ENCODE measurements at regions not wholly inside any gene's neighbourhood (a gene's known extent, or its start where the extent isn't known, plus 50 kb on each side); places are given as distances from the start of the nearest gene placed in this dataset.

- no peak for DNase-seq (ENCODE audit: extremely low read depth, low read depth)
- no peak for TF ChIP-seq CTCF (IDR thresholded peaks at IDR 0.05; ENCODE audit: low read depth, low read length)
These were observed 455.9 kb downstream of the TYW1 start for GRCh38 chr7:67452516-67453026.

- DNase-seq (ENCODE audit: extremely low read depth, low read depth) = no peak
- no peak for TF ChIP-seq CTCF (IDR thresholded peaks at IDR 0.05; ENCODE audit: low read depth, low read length)
These were observed 457.1 kb downstream of the TYW1 start for GRCh38 chr7:67453580-67454380.

DNA sequence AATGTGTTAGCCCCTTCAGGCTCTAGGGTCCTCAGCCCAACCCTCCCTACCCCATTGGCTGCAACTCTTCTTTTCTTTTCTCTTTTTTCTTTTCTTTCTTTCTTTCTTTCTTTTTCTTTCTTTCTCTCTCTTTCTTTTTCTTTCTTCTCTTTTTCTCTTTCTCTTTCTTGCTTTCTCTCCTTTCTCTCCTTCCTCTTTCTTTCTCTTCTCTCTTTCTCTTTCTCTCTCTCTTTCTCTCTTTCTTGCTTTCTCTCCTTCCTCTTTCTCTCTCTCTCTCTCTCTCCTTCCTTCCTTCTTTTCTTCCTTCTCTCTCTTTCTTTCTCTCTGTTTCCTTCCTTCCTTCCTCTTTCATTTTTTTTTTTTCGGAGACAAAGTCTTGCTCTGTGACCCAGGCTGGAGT lies 458.9 kb downstream of the TYW1 start:
- TF ChIP-seq CTCF (IDR thresholded peaks at IDR 0.05; ENCODE audit: low read depth, low read length) = no peak
- no peak for DNase-seq (ENCODE audit: extremely low read depth, low read depth)

GRCh38 chr7:67462781-67463191 lies 466.2 kb downstream of the TYW1 start:
- DNase-seq (ENCODE audit: extremely low read depth, low read depth) = no peak

DNA sequence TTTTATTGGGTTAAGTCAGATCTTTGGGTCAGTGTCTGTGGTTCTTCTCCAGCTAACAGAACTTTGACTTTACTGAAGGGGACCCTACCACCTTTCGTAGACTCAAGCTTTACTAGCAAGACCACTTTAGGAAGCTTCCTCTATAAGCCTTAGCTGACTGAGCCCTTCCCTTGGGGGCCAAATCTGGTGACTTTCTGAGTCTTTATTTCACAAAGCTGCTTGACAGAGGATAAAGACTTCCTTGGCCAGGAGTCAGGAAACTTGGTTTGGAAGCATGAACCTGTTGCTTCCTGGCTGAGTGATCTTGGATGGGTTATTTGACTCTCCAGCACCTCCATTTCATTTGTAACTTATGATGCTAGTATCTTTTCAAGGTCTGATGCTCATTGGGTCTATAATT lies 466.7 kb downstream of the TYW1 start:
- no peak for TF ChIP-seq CTCF (IDR thresholded peaks at IDR 0.05; ENCODE audit: low read depth, low read length)
- no peak for DNase-seq (ENCODE audit: extremely low read depth, low read depth)

More at GRCh38 chr7:67462781-67463191, 466.2 kb downstream of the TYW1 start:
- no peak for TF ChIP-seq CTCF (IDR thresholded peaks at IDR 0.05; ENCODE audit: low read depth, low read length)

DNA sequence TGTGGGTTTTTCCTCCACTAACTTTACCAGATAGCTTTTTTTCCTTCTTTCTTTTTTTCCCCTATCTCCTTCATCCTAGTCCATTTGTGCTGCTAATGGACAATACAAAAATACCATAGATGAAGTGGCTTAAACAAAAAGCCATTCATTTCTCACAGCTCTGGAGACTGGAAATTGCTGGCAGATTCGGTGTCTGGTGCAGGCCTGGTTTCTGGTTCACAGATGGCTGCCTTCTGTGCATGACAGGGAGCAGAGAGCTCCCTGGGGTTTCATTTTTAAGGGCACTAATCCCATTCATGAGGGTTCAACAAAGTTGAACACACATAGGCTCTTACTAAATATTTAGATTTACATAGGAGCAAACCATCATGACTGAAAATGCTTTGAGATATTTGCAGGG lies 467.4 kb downstream of the TYW1 start:
- no peak for TF ChIP-seq CTCF (IDR thresholded peaks at IDR 0.05; ENCODE audit: low read depth, low read length)
- DNase-seq (ENCODE audit: extremely low read depth, low read depth) = no peak

DNA sequence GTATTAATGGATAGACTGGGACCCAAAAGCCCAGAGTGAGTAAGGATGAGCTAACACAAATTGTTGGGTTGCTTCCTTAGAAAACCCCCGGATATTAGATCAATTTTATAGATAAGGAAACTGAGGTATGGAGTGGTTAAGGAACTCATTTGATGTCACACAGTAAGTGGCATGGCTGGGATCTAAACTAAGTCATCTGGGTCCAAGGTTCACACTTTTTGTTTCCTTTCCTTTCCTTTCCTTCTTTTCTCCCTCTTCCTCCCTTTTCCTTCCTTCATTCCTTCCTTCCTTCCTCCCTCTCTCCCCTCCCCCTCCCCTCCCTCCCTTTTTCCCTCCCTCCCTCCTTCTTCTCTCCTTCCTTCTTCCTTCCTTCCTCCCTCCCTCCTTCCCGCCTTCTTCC lies 469.5 kb downstream of the TYW1 start:
- no peak for DNase-seq (ENCODE audit: extremely low read depth, low read depth)

More for the DNA sequence above, 469.5 kb downstream of the TYW1 start:
- TF ChIP-seq CTCF (IDR thresholded peaks at IDR 0.05; ENCODE audit: low read depth, low read length) = no peak

Measured in AG09319 (cell line).